SK-N-MC (cell line): ENCODE measurements at regions not wholly inside any gene's neighbourhood (a gene's known extent, or its start where the extent isn't known, plus 50 kb on each side); places are given as distances from the start of the nearest gene placed in this dataset.

Source experiments
- EZH2 ChIP-seq: fragments of 200-600 bp; sonication (generic); IDR thresholded peaks from one replicate; pipeline ENCODE4 v1.6.1; 2017; ENCODE audit warnings: antibody characterized with exemption
- FOXP2 ChIP-seq: optimal IDR thresholded peaks from 2 replicates; pipeline ENCODE3; 2011; ENCODE audit warnings: mild to moderate bottlenecking, moderate library complexity; ENCODE audit not compliant: insufficient read depth; ENCODE audit errors: extremely low read length, control extremely low read depth
- POLR2AphosphoS5 ChIP-seq: IDR thresholded peaks from 2 replicates; pipeline ENCODE4 v1.6.1; 2012; ENCODE audit warnings: mild to moderate bottlenecking, low read depth, low read length, borderline replicate concordance

- TF ChIP-seq EZH2 (no peak), POLR2AphosphoS5 (peak; percentile 23), FOXP2 (no peak)
Observed at GRCh38 chr12:62192180-62192902, 67.9 kb upstream of the USP15 start.
